Transverse colon (tissue), 4 donors: ENCODE measurements at regions not wholly inside any gene's neighbourhood (a gene's known extent, or its start where the extent isn't known, plus 50 kb on each side); places are given as distances from the start of the nearest gene placed in this dataset.

Experiments
- DNase-seq: peaks from one replicate; pipeline ENCODE4 v3.0.0-alpha.2; 2019
- H3K27ac ChIP-seq, 4 donors: fragments of 200-600 bp; sonication (generic); 2 replicates each; pipeline ENCODE4 v1.5.1; 2016 to 2018; ENCODE audit warnings: inconsistent platforms in 4 of 4
- H3K27me3 ChIP-seq: fragments of 200-600 bp; sonication (generic); 2 replicates; pipeline ENCODE4 v1.5.1; 2017; ENCODE audit warnings: inconsistent platforms
- H3K36me3 ChIP-seq, 4 donors: fragments of 200-600 bp; sonication (generic); 2 replicates each; pipeline ENCODE4 v1.5.1; 2017 to 2019; ENCODE audit warnings: inconsistent platforms in 4 of 4
- H3K4me1 ChIP-seq, 4 donors: fragments of 200-600 bp; sonication (generic); 2 replicates each; pipeline ENCODE4 v1.5.1; 2017 to 2020; ENCODE audit warnings: inconsistent platforms in 4 of 4
- H3K4me3 ChIP-seq, 4 donors: fragments of 200-600 bp; sonication (generic); 1 replicate in 1 of 4; 2 replicates in 3 of 4; pipeline versions ENCODE4 v1.5.1 to v1.6.1; 2017 to 2019; ENCODE audit warnings: inconsistent platforms in 4 of 4
- H3K9me3 ChIP-seq, 2 donors: fragments of 200-600 bp; sonication (generic); 2 replicates each; pipeline ENCODE4 v1.5.1; 2017 to 2019; ENCODE audit warnings: inconsistent platforms in 2 of 2
- CTCF ChIP-seq, 5 experiments: fragments of 200-600 bp in 3 of 5; fragments of 450-650 bp in 2 of 5; sonication (generic) in 3 of 5; IDR thresholded peaks; 1 replicate in 2 of 5; 2 replicates in 3 of 5; pipeline ENCODE4 v1.5.1; 2016 to 2017; ENCODE audit warnings: antibody characterized with exemption in 5 of 5, inconsistent platforms in 3 of 5, mild to moderate bottlenecking in 2 of 5, moderate library complexity in 1 of 5
- EP300 ChIP-seq: sonication (generic); formaldehyde crosslinking; IDR thresholded peaks from one replicate; pipeline ENCODE4 v1.6.1; 2017; ENCODE audit warnings: antibody characterized with exemption, low read depth
- POLR2A ChIP-seq: fragments of 450-650 bp; IDR thresholded peaks from one replicate; pipeline ENCODE4 v1.6.1; 2016; ENCODE audit warnings: antibody characterized with exemption, mild to moderate bottlenecking, moderate library complexity
- POLR2AphosphoS5 ChIP-seq, 3 donors: sonication (generic); formaldehyde crosslinking; IDR thresholded peaks; one replicate each; pipeline ENCODE4 v1.6.1; 2016; ENCODE audit warnings: antibody characterized with exemption in 3 of 3
- WGBS, 2 donors: methylation state at CpG; one replicate each; pipeline ENCODE4 v1.1.5; 2018; ENCODE audit warnings: low coverage in 1 of 2; 5-methylcytosine and 5-hydroxymethylcytosine counted together
- in situ Hi-C, 4 donors: fragments of 200-750 bp; cut with MboI; loops; one replicate each; pipeline versions ENCODE4 v1.15.0 to v1.15.1; 2017; ENCODE audit warnings: low sequenced_read_pairs in 3 of 4, low pct_ligation_motif_present in 1 of 4, low pct_unique_long_range_greater_than_20kb in 1 of 4
- intact Hi-C: fragments of 100-400 bp; cut with DNase I; formaldehyde crosslinking; loops from one replicate; pipeline ENCODE4 v1.15.1; 2023; ENCODE audit warnings: low total_unique reads

DNA sequence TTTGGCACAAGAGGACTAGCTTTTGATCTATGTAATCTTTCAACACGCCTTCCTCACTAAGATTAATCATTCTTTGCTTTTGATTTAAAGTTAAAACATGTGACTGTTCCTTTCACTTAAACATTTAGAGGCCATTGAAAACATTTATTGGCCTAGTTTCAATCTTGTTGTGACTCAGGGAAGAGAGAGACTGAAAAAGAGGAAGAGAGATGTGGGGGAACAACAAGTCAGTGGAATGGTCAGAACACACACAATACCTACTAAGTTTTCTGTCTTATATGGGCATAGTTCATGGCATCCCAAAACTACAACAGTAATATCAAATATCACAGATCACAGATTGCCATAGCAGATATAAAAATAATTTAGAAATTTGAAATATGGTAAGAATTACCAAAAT is 812.9 kb upstream of the AGA start:
- Histone ChIP-seq H3K36me3 (no peaks in the 10 kb centered on the region), H3K4me3 (no peak overlapping the region), H3K9me3 (no peaks in the 10 kb centered on the region), H3K27ac (no peak overlapping the region), H3K4me1 (no peaks in the 10 kb centered on the region), H3K27me3 (no peaks in the 10 kb centered on the region)
- in situ Hi-C loops, result no loop called here
- TF ChIP-seq EP300 (no peak), CTCF (IDR thresholded peaks at IDR 0.05) (no peak), POLR2A (no peak), POLR2AphosphoS5 (IDR thresholded peaks at IDR 0.05) (no peak)
- intact Hi-C loops, result no loop called here
- DNase-seq, result no peak
- 31 to 69% methylated on average over 1 of the region's 1 CpG for WGBS, 2 donors

DNA sequence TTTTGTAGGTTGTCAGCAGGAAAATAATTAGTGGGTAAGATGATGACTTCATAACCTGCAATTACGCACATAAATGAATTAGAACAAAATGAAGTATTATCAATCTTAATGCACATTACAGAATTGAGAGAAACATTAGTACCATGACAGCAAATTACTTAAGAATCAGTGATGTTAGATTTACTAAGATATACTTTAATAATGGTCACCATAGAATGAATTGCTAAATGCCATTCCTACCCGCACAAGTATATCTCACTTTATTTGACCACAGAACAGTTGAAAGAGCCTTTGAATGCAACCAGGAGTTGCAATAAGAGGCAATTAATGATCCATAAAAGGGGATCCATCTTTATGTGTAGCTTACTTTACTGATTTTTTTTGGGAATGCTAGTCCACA is 816.4 kb upstream of the AGA start:
- Histone ChIP-seq H3K9me3 (no peaks in the 10 kb centered on the region), H3K4me1 (no peaks in the 10 kb centered on the region), H3K27ac (no peak overlapping the region), H3K4me3 (no peak overlapping the region), H3K27me3 (no peaks in the 10 kb centered on the region), H3K36me3 (no peaks in the 10 kb centered on the region)
- intact Hi-C loops, result no loop called here
- TF ChIP-seq POLR2AphosphoS5 (IDR thresholded peaks at IDR 0.05), result no peak
- no peak for TF ChIP-seq POLR2A
- no peak for TF ChIP-seq EP300
- TF ChIP-seq CTCF (IDR thresholded peaks at IDR 0.05), result no peak
- in situ Hi-C loops, result no loop called here
- WGBS, 2 donors, result 91 to 94% methylated on average over 2 of the region's 2 CpGs
- no peak for DNase-seq

DNA sequence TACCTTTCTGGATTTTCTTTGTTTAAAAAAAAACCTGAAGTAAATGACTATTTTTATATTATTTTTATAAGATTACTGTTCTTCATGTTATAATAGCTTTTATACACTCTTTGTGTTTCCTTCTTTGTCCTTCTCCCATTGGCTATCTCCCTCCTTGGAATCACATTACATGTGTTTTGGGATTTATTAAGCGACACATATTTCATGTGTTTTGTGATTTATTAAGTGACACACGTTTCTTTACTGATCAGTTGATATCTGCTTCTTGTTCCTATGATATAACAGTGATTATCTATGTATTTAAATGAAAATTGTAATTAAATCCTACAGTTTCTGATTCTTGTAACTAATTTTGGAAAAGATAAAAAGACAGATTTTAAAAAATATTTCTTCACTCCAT is 817.3 kb upstream of the AGA start:
- Histone ChIP-seq H3K9me3 (no peaks in the 10 kb centered on the region), H3K4me1 (no peaks in the 10 kb centered on the region), H3K4me3 (no peak overlapping the region), H3K27me3 (no peaks in the 10 kb centered on the region), H3K27ac (no peak overlapping the region), H3K36me3 (no peaks in the 10 kb centered on the region)
- no peak for TF ChIP-seq POLR2A
- TF ChIP-seq EP300, result no peak
- no peak for TF ChIP-seq POLR2AphosphoS5 (IDR thresholded peaks at IDR 0.05)
- TF ChIP-seq CTCF (IDR thresholded peaks at IDR 0.05), result no peak
- 78 to 79% methylated on average over 2 of the region's 2 CpGs for whole genome bisulfite sequencing, 2 donors
- intact Hi-C loops (no loop called here), in situ Hi-C loops (no loop called here)
- no peak for DNase-seq

- intact Hi-C loops, result no loop called here
- Histone ChIP-seq H3K9me3 (no peaks in the 10 kb centered on the region), H3K27ac (no peak overlapping the region), H3K36me3 (no peaks in the 10 kb centered on the region), H3K4me1 (no peaks in the 10 kb centered on the region), H3K27me3 (no peaks in the 10 kb centered on the region), H3K4me3 (no peak overlapping the region)
- no peak for DNase-seq
- in situ Hi-C loops, result no loop called here
- 81 to 85% methylated on average over 3 of the region's 3 CpGs for whole genome bisulfite sequencing, 2 donors
- TF ChIP-seq CTCF (IDR thresholded peaks at IDR 0.05), result no peak
- no peak for TF ChIP-seq POLR2AphosphoS5 (IDR thresholded peaks at IDR 0.05)
- TF ChIP-seq EP300, result no peak
- TF ChIP-seq POLR2A, result no peak
These were observed 821.8 kb upstream of the AGA start for GRCh38 chr4:178264001-178264400.
